HFF-Myc (cell line): ENCODE measurements at regions not wholly inside any gene's neighbourhood (a gene's known extent, or its start where the extent isn't known, plus 50 kb on each side); places are given as distances from the start of the nearest gene placed in this dataset.

ENCODE experiments used
- DNase-seq: peaks from one replicate; pipeline ENCODE4 v3.0.0-alpha.2; 2011; ENCODE audit warnings: low read depth; ENCODE audit errors: extremely low read depth
- H3K4me3 ChIP-seq: replicated peaks from 2 replicates; pipeline ENCODE4 v1.5.1; 2011; ENCODE audit warnings: low read depth, mild to moderate bottlenecking, control low read depth, low read length
- CTCF ChIP-seq: IDR thresholded peaks from 2 replicates; pipeline ENCODE4 v1.5.1; 2012; ENCODE audit warnings: mild to moderate bottlenecking, low read depth, low read length, control low read depth; ENCODE audit errors: missing control alignments

- H3K4me3 ChIP-seq = no peak overlapping the region
- TF ChIP-seq CTCF = no peak
- DNase-seq = no peak
Observed at GRCh38 chr2:120994301-120994995, 258.8 kb downstream of the GLI2 start.

- no peak overlapping the region for H3K4me3 ChIP-seq
- DNase-seq = no peak
- no peak for TF ChIP-seq CTCF
Observed at GRCh38 chr2:120995152-120995551, 259.5 kb downstream of the GLI2 start.

GRCh38 chr2:120995656-120996190, 260.1 kb downstream of the GLI2 start:
- H3K4me3 ChIP-seq = no peak overlapping the region
- DNase-seq = no peak
- TF ChIP-seq CTCF = no peak

- no peak for DNase-seq
- TF ChIP-seq CTCF = no peak
- H3K4me3 ChIP-seq = no peak overlapping the region
Observed at GRCh38 chr2:120999377-121000097, 263.9 kb downstream of the GLI2 start.

- no peak for DNase-seq
- no peak for TF ChIP-seq CTCF
- H3K4me3 ChIP-seq = no peak overlapping the region
Observed at GRCh38 chr2:121000804-121001203, 265.1 kb downstream of the GLI2 start.

GRCh38 chr2:121001641-121002040, 266.0 kb downstream of the GLI2 start:
- DNase-seq = no peak
- no peak overlapping the region for H3K4me3 ChIP-seq
- TF ChIP-seq CTCF = no peak

- TF ChIP-seq CTCF = no peak
Observed at GRCh38 chr2:121002597-121002996, 266.9 kb downstream of the GLI2 start.

More at GRCh38 chr2:121002597-121002996, 266.9 kb downstream of the GLI2 start:
- DNase-seq = no peak
- H3K4me3 ChIP-seq = no peak overlapping the region
